WERI-Rb-1 (cell line): ENCODE measurements at regions not wholly inside any gene's neighbourhood (a gene's known extent, or its start where the extent isn't known, plus 50 kb on each side); places are given as distances from the start of the nearest gene placed in this dataset.

Experiments used
- DNase-seq: peaks from one replicate; pipeline ENCODE4 v3.0.0-alpha.2; 2020
- H3K27ac ChIP-seq: fragments of 250-450 bp; sonication (Bioruptor Pico); 2 replicates; pipeline ENCODE4 v1.5.1; 2020; ENCODE audit warnings: mild to moderate bottlenecking, moderate library complexity
- H3K27me3 ChIP-seq: fragments of 250-450 bp; sonication (Bioruptor Pico); 2 replicates; pipeline ENCODE4 v1.5.1; 2021; ENCODE audit warnings: mild to moderate bottlenecking, low read depth, moderate library complexity; ENCODE audit not compliant: insufficient read depth, severe bottlenecking
- H3K36me3 ChIP-seq: fragments of 250-450 bp; sonication (Bioruptor Pico); 2 replicates; pipeline ENCODE4 v1.5.1; 2020; ENCODE audit warnings: mild to moderate bottlenecking, moderate library complexity
- H3K4me3 ChIP-seq: 2 replicates; pipeline ENCODE4 v1.5.1; 2011; ENCODE audit warnings: low read depth, mild to moderate bottlenecking, control low read depth, low read length
- H3K9me3 ChIP-seq: fragments of 250-450 bp; sonication (Bioruptor Pico); 2 replicates; pipeline ENCODE4 v1.5.1; 2021; ENCODE audit warnings: mild to moderate bottlenecking, moderate library complexity; ENCODE audit not compliant: severe bottlenecking
- TF ChIP-seq, protein P1 (sequence below): IDR thresholded peaks from 2 replicates; pipeline ENCODE4 v1.5.1; 2011; ENCODE audit warnings: low read depth, mild to moderate bottlenecking, control low read depth, inconsistent platforms, low read length

GRCh38 chr1:100624886-100625610 lies 87.1 kb downstream of the GPR88 start:
- Histone ChIP-seq H3K27ac (no peak overlapping the region), H3K9me3 (no peaks in the 10 kb centered on the region), H3K4me3 (no peak overlapping the region), H3K27me3 (no peaks in the 10 kb centered on the region), H3K36me3 (no peaks in the 10 kb centered on the region)
- DNase-seq, result no peak
- TF ChIP-seq, protein P1, sequence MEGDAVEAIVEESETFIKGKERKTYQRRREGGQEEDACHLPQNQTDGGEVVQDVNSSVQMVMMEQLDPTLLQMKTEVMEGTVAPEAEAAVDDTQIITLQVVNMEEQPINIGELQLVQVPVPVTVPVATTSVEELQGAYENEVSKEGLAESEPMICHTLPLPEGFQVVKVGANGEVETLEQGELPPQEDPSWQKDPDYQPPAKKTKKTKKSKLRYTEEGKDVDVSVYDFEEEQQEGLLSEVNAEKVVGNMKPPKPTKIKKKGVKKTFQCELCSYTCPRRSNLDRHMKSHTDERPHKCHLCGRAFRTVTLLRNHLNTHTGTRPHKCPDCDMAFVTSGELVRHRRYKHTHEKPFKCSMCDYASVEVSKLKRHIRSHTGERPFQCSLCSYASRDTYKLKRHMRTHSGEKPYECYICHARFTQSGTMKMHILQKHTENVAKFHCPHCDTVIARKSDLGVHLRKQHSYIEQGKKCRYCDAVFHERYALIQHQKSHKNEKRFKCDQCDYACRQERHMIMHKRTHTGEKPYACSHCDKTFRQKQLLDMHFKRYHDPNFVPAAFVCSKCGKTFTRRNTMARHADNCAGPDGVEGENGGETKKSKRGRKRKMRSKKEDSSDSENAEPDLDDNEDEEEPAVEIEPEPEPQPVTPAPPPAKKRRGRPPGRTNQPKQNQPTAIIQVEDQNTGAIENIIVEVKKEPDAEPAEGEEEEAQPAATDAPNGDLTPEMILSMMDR, result no peak

DNA sequence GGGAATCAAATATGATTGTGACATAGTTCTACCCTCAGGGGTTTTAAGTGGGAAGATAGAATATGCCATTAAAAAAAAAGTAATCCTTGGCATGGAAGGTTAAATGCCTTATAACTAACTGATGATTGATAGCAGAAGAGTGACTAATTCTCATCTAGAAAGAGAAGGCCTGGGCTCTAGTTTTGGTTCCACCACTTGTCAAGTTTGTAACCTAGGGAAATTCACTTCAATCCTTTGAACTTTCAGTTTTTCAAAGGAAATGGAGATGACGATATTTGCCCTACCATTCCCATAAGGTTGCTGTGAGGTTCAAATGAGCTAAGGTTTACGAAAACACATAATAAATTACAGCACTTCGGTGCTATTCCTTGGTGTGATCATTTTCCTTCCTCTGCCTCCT lies 88.5 kb downstream of the GPR88 start:
- no peak for DNase-seq
- no peaks in the 10 kb centered on the region for H3K9me3 ChIP-seq
- TF ChIP-seq, protein P1, result no peak
- H3K27ac ChIP-seq, result no peak overlapping the region
- no peaks in the 10 kb centered on the region for H3K36me3 ChIP-seq
- H3K27me3 ChIP-seq, result no peaks in the 10 kb centered on the region
- H3K4me3 ChIP-seq, result no peak overlapping the region

DNA sequence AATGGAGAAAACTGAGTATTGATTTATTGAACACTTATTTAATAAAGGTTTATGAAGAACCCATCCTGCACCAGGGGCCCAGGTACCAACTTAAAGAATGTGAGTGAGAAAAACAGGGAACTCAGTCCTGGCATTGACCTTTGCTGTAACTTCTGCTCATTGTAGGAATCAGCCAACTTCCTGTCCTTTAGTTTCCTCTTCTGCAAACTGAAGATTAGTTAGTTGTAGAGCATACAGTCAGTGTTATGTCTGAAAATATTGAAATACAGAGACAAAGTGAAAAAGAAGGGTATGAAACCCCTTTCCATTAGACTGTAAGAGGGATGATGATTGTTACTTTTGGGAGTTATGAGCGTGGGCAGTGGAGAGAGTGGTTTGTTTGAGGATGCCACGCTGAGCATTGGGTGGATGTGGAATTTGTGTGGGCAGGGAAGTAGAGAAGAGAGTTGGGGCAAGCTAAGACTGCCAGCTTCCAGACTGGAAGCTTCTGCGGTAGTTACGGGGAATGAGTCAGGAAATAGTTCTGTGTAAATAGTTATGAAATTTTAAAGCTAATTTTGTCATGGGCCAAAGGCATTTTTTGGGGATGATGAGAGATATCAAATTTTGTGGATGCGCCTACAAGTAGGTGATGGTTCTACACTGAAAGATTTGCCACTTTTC lies 89.2 kb downstream of the GPR88 start:
- H3K4me3 ChIP-seq, result no peak overlapping the region
- no peak overlapping the region for H3K27ac ChIP-seq
- no peak for DNase-seq

GRCh38 chr1:100627936-100628335 lies 90.0 kb downstream of the GPR88 start:
- Histone ChIP-seq H3K27ac (no peak overlapping the region), H3K36me3 (no peaks in the 10 kb centered on the region), H3K9me3 (no peaks in the 10 kb centered on the region), H3K4me3 (no peak overlapping the region), H3K27me3 (no peaks in the 10 kb centered on the region)
- TF ChIP-seq, protein P1, result no peak
- no peak for DNase-seq

More for the DNA sequence above, 89.2 kb downstream of the GPR88 start:
- Histone ChIP-seq H3K27me3 (no peaks in the 10 kb centered on the region), H3K9me3 (no peaks in the 10 kb centered on the region), H3K36me3 (no peaks in the 10 kb centered on the region)
- TF ChIP-seq, protein P1, result no peak

GRCh38 chr1:100628631-100629081 lies 90.7 kb downstream of the GPR88 start:
- H3K9me3 ChIP-seq, result no peaks in the 10 kb centered on the region
- H3K4me3 ChIP-seq, result no peak overlapping the region
- H3K27me3 ChIP-seq, result no peaks in the 10 kb centered on the region
- no peak overlapping the region for H3K27ac ChIP-seq
- TF ChIP-seq, protein P1, result no peak
- H3K36me3 ChIP-seq, result no peaks in the 10 kb centered on the region
- no peak for DNase-seq

GRCh38 chr1:100629391-100629790 lies 90.2 kb upstream of the VCAM1 start:
- no peaks in the 10 kb centered on the region for H3K9me3 ChIP-seq
- no peaks in the 10 kb centered on the region for H3K36me3 ChIP-seq
- DNase-seq, result no peak
- no peak overlapping the region for H3K27ac ChIP-seq
- H3K4me3 ChIP-seq, result no peak overlapping the region
- no peaks in the 10 kb centered on the region for H3K27me3 ChIP-seq
- TF ChIP-seq, protein P1, result no peak
